Vagina (tissue), 2 donors: ENCODE measurements at regions not wholly inside any gene's neighbourhood (a gene's known extent, or its start where the extent isn't known, plus 50 kb on each side); places are given as distances from the start of the nearest gene placed in this dataset.

ENCODE experiments used
- POLR2AphosphoS5 ChIP-seq, 2 donors: sonication (generic); formaldehyde crosslinking; IDR thresholded peaks; one replicate each; pipeline ENCODE4 v1.9.0; 2017; ENCODE audit warnings: antibody characterized with exemption in 2 of 2, mild to moderate bottlenecking in 2 of 2, low read depth in 1 of 2; ENCODE audit not compliant: insufficient read depth in 1 of 2
- TF ChIP-seq, protein P1 (sequence below), 3 experiments: fragments of 450-650 bp in 2 of 3; fragments of 200-600 bp in 1 of 3; sonication (generic) in 1 of 3; IDR thresholded peaks; one replicate each; pipeline ENCODE4 v1.5.1; 2017 to 2019; ENCODE audit warnings: antibody characterized with exemption in 3 of 3, mild to moderate bottlenecking in 2 of 3, moderate library complexity in 2 of 3

DNA sequence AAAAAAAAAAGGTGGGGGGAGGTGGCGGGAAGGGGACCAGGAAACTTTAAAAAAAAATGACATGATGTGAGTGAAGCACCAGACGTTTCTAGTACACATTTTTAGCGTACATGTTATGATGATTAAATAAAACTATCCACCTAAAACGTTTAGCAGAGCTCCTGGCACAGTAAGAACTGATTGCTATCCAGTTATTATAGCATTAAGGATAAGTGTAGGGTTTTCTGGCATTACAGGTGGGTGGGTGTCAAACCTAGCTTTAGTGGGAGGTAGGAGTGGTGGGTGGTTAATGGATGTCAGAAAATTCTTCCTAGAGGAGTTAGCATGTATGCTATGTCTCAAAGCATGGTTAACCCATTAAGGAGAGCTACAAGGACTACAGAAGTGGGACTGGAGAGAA is 2329.5 kb downstream of the MAT2B start:
- TF ChIP-seq, protein P1, sequence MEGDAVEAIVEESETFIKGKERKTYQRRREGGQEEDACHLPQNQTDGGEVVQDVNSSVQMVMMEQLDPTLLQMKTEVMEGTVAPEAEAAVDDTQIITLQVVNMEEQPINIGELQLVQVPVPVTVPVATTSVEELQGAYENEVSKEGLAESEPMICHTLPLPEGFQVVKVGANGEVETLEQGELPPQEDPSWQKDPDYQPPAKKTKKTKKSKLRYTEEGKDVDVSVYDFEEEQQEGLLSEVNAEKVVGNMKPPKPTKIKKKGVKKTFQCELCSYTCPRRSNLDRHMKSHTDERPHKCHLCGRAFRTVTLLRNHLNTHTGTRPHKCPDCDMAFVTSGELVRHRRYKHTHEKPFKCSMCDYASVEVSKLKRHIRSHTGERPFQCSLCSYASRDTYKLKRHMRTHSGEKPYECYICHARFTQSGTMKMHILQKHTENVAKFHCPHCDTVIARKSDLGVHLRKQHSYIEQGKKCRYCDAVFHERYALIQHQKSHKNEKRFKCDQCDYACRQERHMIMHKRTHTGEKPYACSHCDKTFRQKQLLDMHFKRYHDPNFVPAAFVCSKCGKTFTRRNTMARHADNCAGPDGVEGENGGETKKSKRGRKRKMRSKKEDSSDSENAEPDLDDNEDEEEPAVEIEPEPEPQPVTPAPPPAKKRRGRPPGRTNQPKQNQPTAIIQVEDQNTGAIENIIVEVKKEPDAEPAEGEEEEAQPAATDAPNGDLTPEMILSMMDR (IDR thresholded peaks at IDR 0.05) = no peak
- no peak for TF ChIP-seq POLR2AphosphoS5 (IDR thresholded peaks at IDR 0.05; ENCODE audit: insufficient read depth in 1 of 2, low read depth in 1 of 2)
